GM23248 (cell line): ENCODE measurements at regions not wholly inside any gene's neighbourhood (a gene's known extent, or its start where the extent isn't known, plus 50 kb on each side); places are given as distances from the start of the nearest gene placed in this dataset.

ENCODE experiments used
- EZH2 ChIP-seq: fragments of 200-600 bp; sonication (generic); IDR thresholded peaks from 2 replicates; pipeline ENCODE4 v1.6.1; 2018; ENCODE audit warnings: antibody characterized with exemption, mild to moderate bottlenecking; ENCODE audit not compliant: insufficient read depth, poor library complexity, severe bottlenecking
- EZH2phosphoT487 ChIP-seq: fragments of 200-600 bp; sonication (generic); IDR thresholded peaks from 2 replicates; pipeline ENCODE4 v1.6.1; 2018; ENCODE audit warnings: antibody characterized with exemption, moderate library complexity, mild to moderate bottlenecking, low read depth; ENCODE audit not compliant: insufficient read depth

GRCh38 chr10:78784546-78784945 is 284.2 kb upstream of the ZMIZ1 start:
- no peak for TF ChIP-seq EZH2
- TF ChIP-seq EZH2phosphoT487: no peak
